ENCODE measurements at regions not wholly inside any gene's neighbourhood (a gene's known extent, or its start where the extent isn't known, plus 50 kb on each side); places are given as distances from the start of the nearest gene placed in this dataset.

GRCh38 chr3:187998611-187999010, 155.3 kb upstream of the LPP start:
- Histone ChIP-seq H4K20me1 (ENCODE audit: insufficient read depth, low read length) (no peaks in the 10 kb centered on the region), H3K9ac (ENCODE audit: insufficient read depth, low read length, poor library complexity, severe bottlenecking) (no peak overlapping the region), H3K4me2 (replicated peaks; ENCODE audit: extremely low read depth, low read length, poor library complexity, severe bottlenecking) (no peak overlapping the region), H3K27me3 (ENCODE audit: control insufficient read depth in 2 of 2, insufficient read depth in 2 of 2, low read length in 2 of 2) (no peaks in the 10 kb centered on the region), H3K36me3 (replicated peaks in 1 of 2; ENCODE audit: control insufficient read depth in 1 of 2, insufficient read depth in 2 of 2, low read length in 2 of 2) (no peaks in the 10 kb centered on the region), H3K4me1 (ENCODE audit: control insufficient read depth in 1 of 2, insufficient read depth in 2 of 2, low read length in 2 of 2) (peaks cover 8 to 20% of the 10 kb centered on the region in 2 donors), H2AFZ (ENCODE audit: insufficient read depth, low read depth, low read length, poor library complexity, severe bottlenecking) (no peak overlapping the region), H3K9me3 (replicated peaks in 1 of 2; ENCODE audit: control insufficient read depth in 1 of 2, insufficient read depth in 1 of 2, low read length in 2 of 2) (no peaks in the 10 kb centered on the region), H3K27ac (ENCODE audit: low read depth in 1 of 2, low read length in 2 of 2) (no peak overlapping the region), H3K79me2 (ENCODE audit: insufficient read depth, low read length) (no peaks in the 10 kb centered on the region), H3K4me3 (replicated peaks in 1 of 3; ENCODE audit: low read depth in 2 of 3, low read length in 3 of 3) (no peak overlapping the region)
- WGBS (ENCODE audit: insufficient coverage) = no CpG with 5 or more reads among the region's 3 CpGs
- peaks cover 0 to 2% (median 0%) of the 10 kb centered on the region in 7 donors for H3K9me3 Mint-ChIP-seq
- TF ChIP-seq, protein P1, sequence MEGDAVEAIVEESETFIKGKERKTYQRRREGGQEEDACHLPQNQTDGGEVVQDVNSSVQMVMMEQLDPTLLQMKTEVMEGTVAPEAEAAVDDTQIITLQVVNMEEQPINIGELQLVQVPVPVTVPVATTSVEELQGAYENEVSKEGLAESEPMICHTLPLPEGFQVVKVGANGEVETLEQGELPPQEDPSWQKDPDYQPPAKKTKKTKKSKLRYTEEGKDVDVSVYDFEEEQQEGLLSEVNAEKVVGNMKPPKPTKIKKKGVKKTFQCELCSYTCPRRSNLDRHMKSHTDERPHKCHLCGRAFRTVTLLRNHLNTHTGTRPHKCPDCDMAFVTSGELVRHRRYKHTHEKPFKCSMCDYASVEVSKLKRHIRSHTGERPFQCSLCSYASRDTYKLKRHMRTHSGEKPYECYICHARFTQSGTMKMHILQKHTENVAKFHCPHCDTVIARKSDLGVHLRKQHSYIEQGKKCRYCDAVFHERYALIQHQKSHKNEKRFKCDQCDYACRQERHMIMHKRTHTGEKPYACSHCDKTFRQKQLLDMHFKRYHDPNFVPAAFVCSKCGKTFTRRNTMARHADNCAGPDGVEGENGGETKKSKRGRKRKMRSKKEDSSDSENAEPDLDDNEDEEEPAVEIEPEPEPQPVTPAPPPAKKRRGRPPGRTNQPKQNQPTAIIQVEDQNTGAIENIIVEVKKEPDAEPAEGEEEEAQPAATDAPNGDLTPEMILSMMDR (IDR thresholded peaks at IDR 0.05) = no peak
- intact Hi-C loops (cut with micrococcal nuclease) = no loop called here
- H3K4me1 Mint-ChIP-seq = peaks cover 20% of the 10 kb centered on the region
- no peak overlapping the region for H3K27ac Mint-ChIP-seq
- no peak overlapping the region for H3K4me3 Mint-ChIP-seq
- H3K36me3 Mint-ChIP-seq = no peaks in the 10 kb centered on the region
- DNase-seq = no peak
- H3K27me3 Mint-ChIP-seq (ENCODE audit: low read depth in 3 of 3) = peaks cover 0 to 2% (median 0%) of the 10 kb centered on the region in 3 donors

DNA sequence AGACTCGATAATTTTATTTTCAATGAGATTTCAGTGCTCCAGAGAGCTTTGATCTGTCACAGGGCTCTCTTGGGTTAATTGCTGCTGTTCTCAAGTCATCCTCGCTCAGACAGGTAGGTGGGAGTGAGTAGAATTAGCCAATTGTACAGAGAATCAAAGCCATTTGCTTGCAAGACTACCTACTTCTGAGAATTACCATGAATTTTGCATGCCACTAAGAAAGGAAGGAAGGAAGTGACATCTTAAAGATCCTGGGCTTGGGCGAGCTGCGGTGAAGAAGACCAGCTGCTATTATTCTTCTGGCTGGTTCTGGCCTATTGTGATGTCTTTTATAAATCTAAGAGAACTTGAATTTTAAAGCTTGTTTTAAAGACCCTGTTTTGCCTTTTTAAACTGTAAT, 154.1 kb upstream of the LPP start:
- intact Hi-C loops (cut with micrococcal nuclease) = no loop called here
- no peaks in the 10 kb centered on the region for H3K9me3 ChIP-seq (replicated peaks in 1 of 2; ENCODE audit: control insufficient read depth in 1 of 2, insufficient read depth in 1 of 2, low read length in 2 of 2)
- H3K4me3 ChIP-seq (replicated peaks in 1 of 3; ENCODE audit: low read depth in 2 of 3, low read length in 3 of 3) = no peak overlapping the region
- no peaks in the 10 kb centered on the region for H3K79me2 ChIP-seq (ENCODE audit: insufficient read depth, low read length)
- H3K27me3 ChIP-seq (ENCODE audit: control insufficient read depth in 2 of 2, insufficient read depth in 2 of 2, low read length in 2 of 2) = no peaks in the 10 kb centered on the region
- H3K9ac ChIP-seq (ENCODE audit: insufficient read depth, low read length, poor library complexity, severe bottlenecking) = no peak overlapping the region
- Mint-ChIP-seq H3K36me3 (no peaks in the 10 kb centered on the region), H3K4me1 (peaks cover 20% of the 10 kb centered on the region), H3K4me3 (no peak overlapping the region), H3K27ac (peak overlapping the region in 4 of 7 donors; percentile 3 to 74 (median 54)), H3K9me3 (peaks cover 0 to 2% (median 0%) of the 10 kb centered on the region in 7 donors), H3K27me3 (ENCODE audit: low read depth in 3 of 3) (peaks cover 0 to 2% (median 0%) of the 10 kb centered on the region in 3 donors)
- no peak overlapping the region for H3K4me2 ChIP-seq (replicated peaks; ENCODE audit: extremely low read depth, low read length, poor library complexity, severe bottlenecking)
- no peak overlapping the region for H3K27ac ChIP-seq (ENCODE audit: low read depth in 1 of 2, low read length in 2 of 2)
- DNase-seq = peak in 1 of 3 donors; percentile 5
- H4K20me1 ChIP-seq (ENCODE audit: insufficient read depth, low read length) = no peaks in the 10 kb centered on the region
- H3K4me1 ChIP-seq (ENCODE audit: control insufficient read depth in 1 of 2, insufficient read depth in 2 of 2, low read length in 2 of 2) = peaks cover 8 to 20% of the 10 kb centered on the region in 2 donors
- H3K36me3 ChIP-seq (replicated peaks in 1 of 2; ENCODE audit: control insufficient read depth in 1 of 2, insufficient read depth in 2 of 2, low read length in 2 of 2) = no peaks in the 10 kb centered on the region
- TF ChIP-seq, protein P1 (IDR thresholded peaks at IDR 0.05) = no peak
- 0% methylated on average over 2 of the region's 4 CpGs for WGBS (ENCODE audit: insufficient coverage)
- no peak overlapping the region for H2AFZ ChIP-seq (ENCODE audit: insufficient read depth, low read depth, low read length, poor library complexity, severe bottlenecking)

All from CD14-positive monocyte (primary cell).